ENCODE measurements at regions not wholly inside any gene's neighbourhood (a gene's known extent, or its start where the extent isn't known, plus 50 kb on each side); places are given as distances from the start of the nearest gene placed in this dataset.

- DNase-seq, result no peak
These were observed 588.3 kb downstream of the NPHP4 start for GRCh38 chr1:5403935-5404334.

- no peak for DNase-seq
These were observed 589.6 kb downstream of the NPHP4 start for GRCh38 chr1:5402618-5403017.

GRCh38 chr1:5399771-5400170 lies 592.5 kb downstream of the NPHP4 start:
- DNase-seq, result no peak

GRCh38 chr1:5396593-5396992 lies 595.6 kb downstream of the NPHP4 start:
- DNase-seq, result no peak

DNA sequence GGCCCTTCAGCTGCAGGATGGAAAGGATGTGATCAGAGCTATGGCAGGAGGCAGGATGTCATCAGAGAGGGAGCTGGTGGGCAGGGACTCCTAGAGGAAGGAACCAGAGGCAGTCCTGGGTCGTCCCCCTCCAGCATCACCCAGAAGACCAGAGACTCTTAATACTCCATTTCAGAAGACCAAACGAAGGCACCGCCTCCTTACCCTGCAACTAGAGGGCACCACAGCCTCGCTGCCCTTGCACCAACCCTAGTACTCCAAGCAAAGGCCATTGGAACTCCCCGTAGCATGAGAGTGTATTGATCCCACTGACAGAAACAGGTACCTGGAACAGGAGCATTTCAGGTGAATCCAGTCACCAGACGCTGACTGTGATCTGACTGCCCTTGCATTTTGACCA lies 598.1 kb downstream of the NPHP4 start:
- DNase-seq, result no peak

- DNase-seq, result no peak
These were observed 598.6 kb downstream of the NPHP4 start for GRCh38 chr1:5393603-5394002.

DNA sequence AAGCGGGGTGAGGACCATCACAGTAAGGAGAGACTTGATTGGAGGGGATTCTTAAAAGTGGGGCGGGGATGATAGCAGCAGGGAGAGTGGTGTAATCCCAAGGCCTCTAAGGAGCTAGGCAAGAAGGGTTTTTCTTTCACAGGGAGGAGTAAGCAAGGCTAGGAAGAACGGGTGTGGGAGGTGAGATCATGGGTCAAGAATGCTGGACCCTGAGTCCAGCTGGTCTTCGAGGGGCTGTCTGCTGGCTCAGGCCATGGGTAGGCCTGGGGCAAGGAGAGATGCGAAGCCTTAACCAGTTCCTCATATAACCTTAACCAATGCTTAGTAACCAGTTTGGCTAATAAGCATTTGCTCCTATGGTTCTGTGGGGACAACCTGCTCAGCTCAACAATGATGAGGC lies 599.1 kb downstream of the NPHP4 start:
- DNase-seq, result no peak

- no peak for DNase-seq
These were observed 600.5 kb downstream of the NPHP4 start for GRCh38 chr1:5391725-5392124.

DNA sequence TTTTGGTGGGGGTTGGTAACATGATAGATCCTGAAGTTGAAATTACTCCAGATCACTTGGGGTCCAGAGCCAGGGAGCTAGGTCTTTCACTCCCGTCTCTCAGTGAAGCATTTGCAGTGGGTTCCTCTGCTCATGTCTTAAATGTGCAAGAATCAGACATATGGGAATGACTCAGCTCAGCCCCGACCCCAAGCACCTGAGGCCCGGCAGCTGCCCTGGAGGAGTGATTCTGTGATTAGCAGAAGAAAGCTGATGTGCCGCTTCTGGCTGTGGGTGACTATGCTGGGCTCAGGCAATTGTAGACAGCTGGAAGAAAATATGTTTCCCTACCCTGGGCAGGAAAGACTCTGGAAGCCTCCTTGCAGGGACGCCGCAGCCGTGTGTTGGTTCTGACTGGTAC lies 601.7 kb downstream of the NPHP4 start:
- no peak for DNase-seq

DNA sequence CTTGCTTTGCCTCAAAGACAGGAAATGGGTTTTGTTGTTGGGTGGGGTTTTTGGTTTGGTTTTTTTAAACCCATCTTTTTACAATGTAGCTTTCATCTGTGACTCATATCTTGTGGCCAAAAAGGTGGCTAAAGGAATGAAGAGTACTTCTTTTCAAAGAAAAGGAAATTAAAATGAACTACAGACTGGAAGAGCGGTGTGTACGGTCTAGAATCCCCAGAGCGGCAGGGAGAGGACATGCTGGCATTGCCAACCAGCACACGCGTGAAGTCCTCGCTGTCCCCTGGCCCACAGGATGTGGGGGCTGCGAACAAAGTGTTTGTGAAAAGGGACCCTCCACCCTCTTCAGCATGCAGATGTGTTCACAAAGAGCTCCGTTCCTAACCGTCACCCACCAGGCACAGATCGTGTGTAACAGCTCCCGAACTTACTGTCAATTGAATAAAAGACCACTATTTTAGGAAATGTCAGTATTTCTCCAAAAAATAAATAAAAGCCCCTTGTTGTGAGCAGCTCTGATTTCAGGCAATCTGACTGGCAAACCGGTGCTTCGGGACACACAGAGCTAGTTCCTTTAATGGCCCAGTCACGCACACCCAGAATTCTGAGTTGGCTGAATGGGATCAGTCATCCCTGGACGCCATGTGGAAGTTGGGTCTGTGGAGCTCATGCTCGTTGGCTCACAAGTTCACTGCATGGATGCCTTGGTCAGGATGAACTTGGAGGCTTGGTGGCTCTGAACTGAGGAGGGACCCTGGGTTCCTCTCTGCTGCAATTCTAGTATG lies 602.9 kb downstream of the NPHP4 start:
- DNase-seq, result no peak

DNA sequence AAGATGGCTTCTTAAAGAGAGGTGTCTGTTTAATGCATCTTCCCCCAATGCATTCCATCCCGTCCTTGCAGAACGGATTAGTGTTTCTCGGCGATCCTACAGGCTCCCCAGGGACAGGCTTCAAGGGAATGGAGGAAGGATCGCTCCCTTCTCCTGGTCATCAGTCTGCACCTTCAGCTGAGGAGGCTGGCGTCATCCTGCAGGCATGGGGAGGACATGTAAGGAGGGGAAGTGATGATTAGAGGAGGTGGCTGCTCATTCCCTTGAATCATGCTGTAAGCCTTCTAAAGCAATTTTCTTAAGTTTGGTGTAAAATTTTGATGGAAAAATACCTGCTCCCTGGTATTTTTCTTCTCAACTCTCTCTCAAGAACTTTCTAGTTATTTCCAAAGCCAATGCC lies 603.6 kb downstream of the NPHP4 start:
- no peak for DNase-seq

- DNase-seq, result no peak
These were observed 605.9 kb downstream of the NPHP4 start for GRCh38 chr1:5386371-5386770.

DNA sequence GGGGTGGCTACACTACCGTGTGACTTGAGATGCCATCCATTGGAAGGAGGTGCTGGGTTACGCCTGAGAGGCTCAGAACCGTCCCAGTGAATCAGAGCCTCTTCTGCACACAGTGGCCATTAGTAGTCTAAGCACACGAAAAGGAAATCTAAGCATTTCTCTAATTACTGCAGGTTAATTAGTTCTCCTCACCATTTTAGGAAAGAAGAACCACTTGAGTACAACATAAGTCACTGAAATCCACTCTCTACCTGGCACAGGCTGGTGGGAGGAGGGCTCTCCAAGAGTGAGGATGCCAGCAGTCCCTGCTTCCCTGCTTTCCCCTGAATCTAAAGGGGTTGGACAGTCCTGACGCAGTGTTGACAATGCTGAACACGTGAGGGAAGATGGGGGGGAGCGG lies 606.3 kb downstream of the NPHP4 start:
- DNase-seq, result no peak

GRCh38 chr1:5385096-5385799 lies 607.0 kb downstream of the NPHP4 start:
- DNase-seq, result no peak

DNA sequence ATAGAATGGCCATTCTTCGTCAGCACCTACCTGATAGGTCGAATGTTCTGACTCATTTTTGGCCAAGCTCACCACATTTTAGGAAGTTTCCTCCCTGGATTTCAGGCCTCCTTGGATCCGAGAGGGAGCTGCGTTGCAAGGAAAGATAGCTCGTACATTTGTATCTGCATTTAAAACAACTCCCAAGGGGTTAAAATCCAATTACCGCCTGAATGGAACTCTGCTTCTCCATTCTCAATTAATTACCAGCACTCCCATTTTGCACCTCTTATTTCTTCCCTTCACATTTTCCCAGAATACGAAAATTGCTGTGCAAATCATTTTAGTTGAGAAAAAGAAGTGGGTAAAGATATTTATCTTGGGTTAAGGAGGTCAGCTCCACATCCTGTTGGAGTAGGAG lies 610.7 kb downstream of the NPHP4 start:
- no peak for DNase-seq

DNA sequence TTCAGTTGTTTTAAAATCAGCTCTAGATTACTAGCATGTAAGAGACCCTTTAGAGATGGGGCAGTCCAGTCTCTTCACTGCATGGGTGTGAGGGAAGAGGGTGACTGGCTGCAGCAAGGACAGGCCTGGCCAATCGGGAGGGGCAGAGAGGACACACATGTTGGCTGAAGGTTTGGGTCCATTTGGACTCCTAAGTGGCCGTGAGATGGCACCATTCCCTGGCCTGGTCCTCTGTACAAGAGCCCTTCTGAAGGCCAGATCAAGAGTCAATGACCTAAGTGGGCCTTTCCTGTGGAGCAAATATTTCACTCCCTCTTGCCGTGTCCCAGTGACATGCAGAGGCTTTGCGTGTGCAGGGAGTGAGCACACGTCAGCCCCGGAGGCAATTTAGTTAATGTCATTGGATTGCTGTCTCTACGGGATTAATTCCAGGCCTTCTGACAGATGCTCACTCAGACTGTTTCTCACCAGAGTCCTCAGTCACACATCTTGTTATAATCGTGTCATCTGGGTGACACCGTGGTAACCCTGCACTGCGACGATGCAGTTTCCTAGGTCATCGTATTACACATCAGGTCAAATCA lies 613.0 kb downstream of the NPHP4 start:
- DNase-seq, result no peak

- DNase-seq, result no peak
These were observed 615.5 kb downstream of the NPHP4 start for GRCh38 chr1:5376538-5377247.

- DNase-seq, result no peak
These were observed 616.7 kb downstream of the NPHP4 start for GRCh38 chr1:5375481-5375880.

DNA sequence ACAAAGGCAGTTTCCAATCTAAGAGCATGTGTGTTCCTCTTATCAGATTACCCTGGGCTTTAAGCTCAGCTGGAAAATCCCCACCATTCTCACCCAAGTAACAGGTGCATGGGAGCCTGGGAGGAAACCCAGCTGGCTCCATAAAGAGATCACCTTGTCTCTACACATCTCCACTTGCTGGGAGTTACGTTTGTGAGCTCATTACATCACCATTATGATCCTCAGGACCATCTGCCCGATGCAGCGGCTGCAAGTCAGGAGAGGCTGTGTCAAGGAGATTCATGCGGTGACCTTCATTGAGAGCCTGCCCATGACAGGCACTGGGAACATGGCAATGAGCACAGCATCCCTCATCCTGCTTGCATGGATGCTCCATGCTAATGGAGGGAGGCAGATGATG lies 618.0 kb downstream of the NPHP4 start:
- DNase-seq, result no peak

GRCh38 chr1:5373281-5373680 lies 618.9 kb downstream of the NPHP4 start:
- DNase-seq, result no peak

DNA sequence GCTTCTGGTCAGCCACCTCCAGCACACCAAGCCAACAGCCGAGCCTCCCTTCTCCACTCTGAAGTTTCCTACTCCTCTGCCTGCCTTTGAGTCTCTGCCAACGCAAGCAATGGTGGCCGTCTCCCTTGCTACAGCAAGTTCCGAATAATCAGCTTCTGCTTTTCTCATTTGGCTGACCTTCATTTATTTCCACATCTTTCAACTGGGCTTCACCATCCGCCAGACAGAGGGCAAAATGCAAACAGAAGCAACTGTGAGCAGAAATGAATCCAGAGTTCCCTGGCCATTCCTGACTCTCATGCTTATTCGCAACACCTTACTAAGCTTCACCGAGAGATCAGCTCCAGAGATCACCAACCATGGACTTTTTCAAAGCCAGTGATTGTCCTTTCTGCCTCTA lies 621.0 kb downstream of the NPHP4 start:
- no peak for DNase-seq

DNA sequence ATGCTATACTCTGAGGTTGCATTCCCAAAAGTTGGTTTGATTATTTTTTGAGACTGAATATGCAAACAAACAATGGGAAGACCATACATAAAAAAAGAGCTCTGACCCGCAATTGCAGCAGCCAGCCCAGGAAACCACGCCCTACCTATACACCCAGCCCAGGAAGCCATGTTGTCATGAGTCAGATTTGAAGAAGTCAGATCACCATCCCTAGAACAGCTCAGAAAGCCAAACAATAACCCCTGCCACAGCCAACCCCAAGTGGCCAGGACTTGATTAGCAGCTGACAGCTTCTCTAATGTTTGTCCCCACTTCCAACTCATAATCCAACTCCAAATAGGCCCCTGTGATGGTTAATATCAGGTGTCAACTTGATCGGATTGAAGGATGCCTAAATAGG lies 621.9 kb downstream of the NPHP4 start:
- no peak for DNase-seq

- DNase-seq, result no peak
These were observed 623.0 kb downstream of the NPHP4 start for GRCh38 chr1:5369223-5369622.

DNA sequence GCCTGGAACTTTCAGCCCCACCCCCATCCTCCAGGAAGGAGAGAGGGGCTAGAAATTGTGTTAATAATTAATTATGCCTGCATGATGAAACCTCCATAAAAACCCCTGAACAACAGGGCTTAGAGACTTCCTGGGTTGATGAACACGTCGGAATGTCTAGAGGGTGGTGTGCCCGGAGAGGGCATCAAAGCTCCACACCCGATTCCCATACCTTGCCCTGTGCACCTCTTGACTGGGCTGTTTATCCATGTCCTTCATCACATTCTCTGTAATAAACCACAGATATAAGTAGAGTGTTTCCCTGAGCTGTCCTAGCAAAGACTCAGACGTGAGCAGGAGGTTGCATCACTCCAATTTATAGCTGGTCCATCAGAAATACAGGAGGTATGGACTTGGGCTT lies 624.0 kb downstream of the NPHP4 start:
- no peak for DNase-seq
